ENCODE measurements at regions not wholly inside any gene's neighbourhood (a gene's known extent, or its start where the extent isn't known, plus 50 kb on each side); places are given as distances from the start of the nearest gene placed in this dataset.

- TF ChIP-seq POLR2AphosphoS5 (IDR thresholded peaks at IDR 0.05) (no peak), POLR2A (IDR thresholded peaks at IDR 0.05) (no peak), EP300 (IDR thresholded peaks at IDR 0.05) (no peak)
- TF ChIP-seq, protein P1, sequence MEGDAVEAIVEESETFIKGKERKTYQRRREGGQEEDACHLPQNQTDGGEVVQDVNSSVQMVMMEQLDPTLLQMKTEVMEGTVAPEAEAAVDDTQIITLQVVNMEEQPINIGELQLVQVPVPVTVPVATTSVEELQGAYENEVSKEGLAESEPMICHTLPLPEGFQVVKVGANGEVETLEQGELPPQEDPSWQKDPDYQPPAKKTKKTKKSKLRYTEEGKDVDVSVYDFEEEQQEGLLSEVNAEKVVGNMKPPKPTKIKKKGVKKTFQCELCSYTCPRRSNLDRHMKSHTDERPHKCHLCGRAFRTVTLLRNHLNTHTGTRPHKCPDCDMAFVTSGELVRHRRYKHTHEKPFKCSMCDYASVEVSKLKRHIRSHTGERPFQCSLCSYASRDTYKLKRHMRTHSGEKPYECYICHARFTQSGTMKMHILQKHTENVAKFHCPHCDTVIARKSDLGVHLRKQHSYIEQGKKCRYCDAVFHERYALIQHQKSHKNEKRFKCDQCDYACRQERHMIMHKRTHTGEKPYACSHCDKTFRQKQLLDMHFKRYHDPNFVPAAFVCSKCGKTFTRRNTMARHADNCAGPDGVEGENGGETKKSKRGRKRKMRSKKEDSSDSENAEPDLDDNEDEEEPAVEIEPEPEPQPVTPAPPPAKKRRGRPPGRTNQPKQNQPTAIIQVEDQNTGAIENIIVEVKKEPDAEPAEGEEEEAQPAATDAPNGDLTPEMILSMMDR (IDR thresholded peaks at IDR 0.05): no peak
These were observed 493.0 kb upstream of the ACVR2A start for GRCh38 chr2:147351784-147352183.
